ENCODE measurements at regions not wholly inside any gene's neighbourhood (a gene's known extent, or its start where the extent isn't known, plus 50 kb on each side); places are given as distances from the start of the nearest gene placed in this dataset.

DNA sequence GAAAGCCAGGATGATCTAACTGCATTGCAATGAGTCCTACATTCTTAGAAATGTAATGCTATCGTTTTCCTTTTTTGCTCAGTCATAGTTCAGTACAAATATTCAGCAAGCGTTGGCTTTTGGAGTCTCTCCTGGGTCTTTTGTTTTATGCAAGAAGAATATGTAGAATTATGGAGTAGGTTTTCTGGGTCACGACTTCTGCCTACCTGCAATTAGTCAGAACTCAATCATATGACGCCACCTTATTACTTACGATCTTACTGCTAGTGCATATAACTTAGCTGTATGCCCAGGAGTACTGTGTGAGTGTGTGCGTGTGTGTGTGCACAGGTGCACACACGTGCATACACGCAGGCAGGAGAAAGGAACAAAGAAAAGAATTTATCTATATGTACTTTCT lies 640.2 kb downstream of the STK39 start:
- no peak for DNase-seq
- Histone ChIP-seq H3K4me3 (no peak overlapping the region), H3K27ac (no peak overlapping the region), H3K27me3 (no peaks in the 10 kb centered on the region), H3K9me3 (no peaks in the 10 kb centered on the region), H3K4me1 (no peaks in the 10 kb centered on the region), H3K36me3 (no peaks in the 10 kb centered on the region)
- no peak for TF ChIP-seq POLR2A (IDR thresholded peaks at IDR 0.05)
- TF ChIP-seq, protein P1, sequence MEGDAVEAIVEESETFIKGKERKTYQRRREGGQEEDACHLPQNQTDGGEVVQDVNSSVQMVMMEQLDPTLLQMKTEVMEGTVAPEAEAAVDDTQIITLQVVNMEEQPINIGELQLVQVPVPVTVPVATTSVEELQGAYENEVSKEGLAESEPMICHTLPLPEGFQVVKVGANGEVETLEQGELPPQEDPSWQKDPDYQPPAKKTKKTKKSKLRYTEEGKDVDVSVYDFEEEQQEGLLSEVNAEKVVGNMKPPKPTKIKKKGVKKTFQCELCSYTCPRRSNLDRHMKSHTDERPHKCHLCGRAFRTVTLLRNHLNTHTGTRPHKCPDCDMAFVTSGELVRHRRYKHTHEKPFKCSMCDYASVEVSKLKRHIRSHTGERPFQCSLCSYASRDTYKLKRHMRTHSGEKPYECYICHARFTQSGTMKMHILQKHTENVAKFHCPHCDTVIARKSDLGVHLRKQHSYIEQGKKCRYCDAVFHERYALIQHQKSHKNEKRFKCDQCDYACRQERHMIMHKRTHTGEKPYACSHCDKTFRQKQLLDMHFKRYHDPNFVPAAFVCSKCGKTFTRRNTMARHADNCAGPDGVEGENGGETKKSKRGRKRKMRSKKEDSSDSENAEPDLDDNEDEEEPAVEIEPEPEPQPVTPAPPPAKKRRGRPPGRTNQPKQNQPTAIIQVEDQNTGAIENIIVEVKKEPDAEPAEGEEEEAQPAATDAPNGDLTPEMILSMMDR (IDR thresholded peaks at IDR 0.05), result no peak

DNA sequence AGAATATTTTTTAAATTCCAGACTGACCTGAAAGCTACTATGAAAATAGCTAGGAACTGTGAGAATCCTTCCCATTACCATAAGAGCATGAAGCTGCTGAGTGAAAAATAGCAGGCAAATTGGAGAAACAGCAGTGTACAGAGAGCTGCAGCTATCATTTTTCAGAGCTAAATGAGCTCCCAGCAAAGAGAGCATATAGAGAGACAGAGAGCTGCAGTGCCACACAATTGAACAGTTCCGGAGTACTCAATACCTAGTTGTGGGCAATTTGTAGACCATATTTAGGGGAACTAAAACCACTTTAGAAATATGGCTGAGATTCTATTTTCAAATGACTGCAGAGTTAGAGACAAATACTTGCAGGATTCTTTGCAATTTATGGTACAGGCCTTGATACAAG lies 645.3 kb downstream of the STK39 start:
- H3K27ac ChIP-seq, result no peak overlapping the region
- H3K4me1 ChIP-seq, result no peaks in the 10 kb centered on the region
- no peaks in the 10 kb centered on the region for H3K36me3 ChIP-seq
- TF ChIP-seq, protein P1 (IDR thresholded peaks at IDR 0.05), result no peak
- TF ChIP-seq POLR2A (IDR thresholded peaks at IDR 0.05), result no peak
- H3K4me3 ChIP-seq, result no peak overlapping the region
- no peaks in the 10 kb centered on the region for H3K27me3 ChIP-seq
- H3K9me3 ChIP-seq, result no peaks in the 10 kb centered on the region
- no peak for DNase-seq

DNA sequence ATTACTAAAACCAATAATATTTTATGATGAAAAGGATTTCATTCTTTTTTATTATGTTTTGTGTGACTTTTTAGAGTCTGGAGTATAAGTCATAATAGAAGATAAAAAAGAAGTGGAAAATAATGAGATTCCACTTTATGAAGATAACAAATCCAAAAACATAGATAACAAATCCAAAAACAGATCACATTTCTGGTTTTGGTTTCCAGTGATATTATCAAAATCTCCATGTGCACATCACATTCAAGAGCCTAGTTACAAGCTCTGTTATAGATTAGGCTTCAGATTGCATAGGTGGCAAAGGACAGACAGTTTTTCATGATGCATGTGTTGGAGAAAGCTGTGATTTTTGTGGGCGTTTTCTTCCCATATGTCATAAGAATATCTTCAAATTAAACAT lies 648.2 kb downstream of the STK39 start:
- TF ChIP-seq, protein P1 (IDR thresholded peaks at IDR 0.05), result no peak
- TF ChIP-seq POLR2A (IDR thresholded peaks at IDR 0.05), result no peak
- no peaks in the 10 kb centered on the region for H3K27me3 ChIP-seq
- no peaks in the 10 kb centered on the region for H3K9me3 ChIP-seq
- H3K4me3 ChIP-seq, result no peak overlapping the region
- no peak for DNase-seq
- H3K36me3 ChIP-seq, result no peaks in the 10 kb centered on the region
- H3K27ac ChIP-seq, result no peak overlapping the region
- no peaks in the 10 kb centered on the region for H3K4me1 ChIP-seq

DNA sequence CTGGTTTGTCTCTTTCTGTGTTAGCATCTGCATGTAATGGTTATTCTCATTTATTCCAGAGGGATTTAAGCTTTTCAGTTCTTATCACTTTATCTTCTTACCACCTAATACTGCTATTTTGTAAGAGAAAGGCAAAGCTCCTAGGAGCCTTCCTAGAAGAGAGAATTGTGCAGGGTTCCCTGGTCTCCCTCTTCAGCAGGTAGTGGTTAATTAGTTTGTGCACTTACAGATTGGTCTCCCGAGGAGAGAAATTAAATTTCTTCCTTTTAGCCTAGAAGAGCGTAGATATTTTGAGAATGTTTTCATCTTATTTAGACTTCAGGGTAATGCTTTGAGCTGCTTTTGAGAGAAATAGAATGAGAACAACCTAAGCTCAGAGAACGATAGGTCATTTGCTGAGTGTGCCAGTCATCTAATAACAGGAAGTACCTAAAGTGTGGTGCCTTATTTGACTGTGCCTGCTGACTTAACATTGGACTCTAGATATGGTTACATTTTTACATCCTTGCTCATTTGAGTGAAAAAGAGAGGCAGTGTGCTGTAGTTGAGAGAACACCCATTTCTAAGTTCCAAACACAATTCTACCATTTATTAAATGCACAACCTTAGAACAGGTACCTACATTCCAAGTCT lies 651.4 kb downstream of the STK39 start:
- Histone ChIP-seq H3K9me3 (no peaks in the 10 kb centered on the region), H3K27me3 (no peaks in the 10 kb centered on the region), H3K36me3 (no peaks in the 10 kb centered on the region), H3K4me1 (no peaks in the 10 kb centered on the region), H3K4me3 (no peak overlapping the region), H3K27ac (no peak overlapping the region)
- DNase-seq, result no peak
- TF ChIP-seq, protein P1 (IDR thresholded peaks at IDR 0.05), result no peak
- TF ChIP-seq POLR2A (IDR thresholded peaks at IDR 0.05), result no peak

DNA sequence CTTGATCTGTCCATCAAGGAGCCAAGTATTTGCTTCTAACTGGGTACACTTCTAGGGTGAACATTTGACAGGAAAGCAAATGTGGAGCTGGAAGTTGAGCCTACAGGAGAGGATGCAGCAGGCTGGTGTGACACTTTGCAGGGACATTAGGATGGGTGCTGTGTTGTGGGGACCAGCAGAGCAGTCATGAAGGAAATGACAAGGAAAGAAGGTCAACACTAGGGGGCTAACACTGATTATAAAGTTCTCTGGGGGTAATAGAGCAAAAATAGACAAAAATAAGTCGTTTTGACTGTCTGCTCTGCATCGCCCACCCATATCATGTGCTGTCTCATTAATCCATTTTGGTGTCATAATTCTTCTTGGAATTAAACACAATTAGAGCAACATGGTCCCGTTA lies 652.4 kb downstream of the STK39 start:
- DNase-seq, result no peak
- Histone ChIP-seq H3K27ac (no peak overlapping the region), H3K4me3 (no peak overlapping the region), H3K27me3 (no peaks in the 10 kb centered on the region), H3K9me3 (no peaks in the 10 kb centered on the region), H3K4me1 (no peaks in the 10 kb centered on the region), H3K36me3 (no peaks in the 10 kb centered on the region)
- TF ChIP-seq, protein P1 (IDR thresholded peaks at IDR 0.05), result no peak
- TF ChIP-seq POLR2A (IDR thresholded peaks at IDR 0.05), result no peak

DNA sequence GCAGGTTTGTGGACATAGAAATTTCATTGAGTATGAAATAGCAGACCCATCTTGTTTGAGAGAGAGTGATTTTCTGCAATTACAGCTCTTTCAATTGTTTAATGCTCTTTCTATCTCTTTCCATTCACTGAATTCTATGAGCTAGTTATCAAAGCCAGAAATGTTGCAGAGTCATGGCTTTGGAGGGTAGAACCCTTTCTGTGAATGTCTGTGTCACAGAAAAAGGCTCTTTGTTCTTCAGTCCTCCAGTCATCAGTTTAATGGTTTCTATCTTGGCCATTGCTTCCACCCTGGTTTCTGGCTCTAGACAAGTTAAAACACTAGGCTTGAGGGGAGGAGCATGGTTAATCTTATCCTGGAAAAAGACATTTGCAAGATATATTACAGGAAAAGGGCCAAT lies 655.0 kb downstream of the STK39 start:
- H3K4me3 ChIP-seq, result no peak overlapping the region
- no peaks in the 10 kb centered on the region for H3K4me1 ChIP-seq
- no peak for DNase-seq
- no peaks in the 10 kb centered on the region for H3K27me3 ChIP-seq
- TF ChIP-seq, protein P1 (IDR thresholded peaks at IDR 0.05), result no peak
- TF ChIP-seq POLR2A (IDR thresholded peaks at IDR 0.05), result no peak
- H3K36me3 ChIP-seq, result no peaks in the 10 kb centered on the region
- H3K27ac ChIP-seq, result no peak overlapping the region
- H3K9me3 ChIP-seq, result no peaks in the 10 kb centered on the region
